ENCODE measurements at regions not wholly inside any gene's neighbourhood (a gene's known extent, or its start where the extent isn't known, plus 50 kb on each side); places are given as distances from the start of the nearest gene placed in this dataset.

GRCh38 chr20:11841972-11842461 lies 75.7 kb upstream of the BTBD3 start:
- H3K4me3 Mint-ChIP-seq (ENCODE audit: unreplicated experiment) = no peak overlapping the region

GRCh38 chr20:11843289-11843688 lies 74.4 kb upstream of the BTBD3 start:
- Mint-ChIP-seq H3K4me1 (ENCODE audit: low read depth) (peaks cover 3% of the 10 kb centered on the region), H3K9me3 (ENCODE audit: low read depth) (no peaks in the 10 kb centered on the region), H3K27ac (ENCODE audit: unreplicated experiment) (no peak overlapping the region), H3K27me3 (ENCODE audit: low read depth) (no peaks in the 10 kb centered on the region), H3K4me3 (ENCODE audit: unreplicated experiment) (no peak overlapping the region), H3K36me3 (ENCODE audit: low read depth) (no peaks in the 10 kb centered on the region)
- no peak for TF ChIP-seq CTCF (IDR thresholded peaks at IDR 0.05)
- no peak for DNase-seq (ENCODE audit: low spot score)

More at GRCh38 chr20:11841972-11842461, 75.7 kb upstream of the BTBD3 start:
- Mint-ChIP-seq H3K4me1 (ENCODE audit: low read depth) (peaks cover 3% of the 10 kb centered on the region), H3K36me3 (ENCODE audit: low read depth) (no peaks in the 10 kb centered on the region), H3K27ac (ENCODE audit: unreplicated experiment) (no peak overlapping the region), H3K27me3 (ENCODE audit: low read depth) (no peaks in the 10 kb centered on the region), H3K9me3 (ENCODE audit: low read depth) (no peaks in the 10 kb centered on the region)
- TF ChIP-seq CTCF (IDR thresholded peaks at IDR 0.05) = no peak
- DNase-seq (ENCODE audit: low spot score) = no peak

- no peak overlapping the region for H3K4me3 Mint-ChIP-seq (ENCODE audit: unreplicated experiment)
- no peak for DNase-seq (ENCODE audit: low spot score)
- TF ChIP-seq CTCF (IDR thresholded peaks at IDR 0.05) = no peak
- H3K27me3 Mint-ChIP-seq (ENCODE audit: low read depth) = no peaks in the 10 kb centered on the region
- peaks cover 9% of the 10 kb centered on the region for H3K4me1 Mint-ChIP-seq (ENCODE audit: low read depth)
- peak overlapping the region; percentile 12 for H3K27ac Mint-ChIP-seq (ENCODE audit: unreplicated experiment)
- no peaks in the 10 kb centered on the region for H3K36me3 Mint-ChIP-seq (ENCODE audit: low read depth)
- no peaks in the 10 kb centered on the region for H3K9me3 Mint-ChIP-seq (ENCODE audit: low read depth)
Measured at GRCh38 chr20:11844691-11845090, 73.0 kb upstream of the BTBD3 start.

- H3K36me3 Mint-ChIP-seq (ENCODE audit: low read depth) = no peaks in the 10 kb centered on the region
- no peak overlapping the region for H3K4me3 Mint-ChIP-seq (ENCODE audit: unreplicated experiment)
- DNase-seq (ENCODE audit: low spot score) = no peak
- no peak for TF ChIP-seq CTCF (IDR thresholded peaks at IDR 0.05)
- peaks cover 11% of the 10 kb centered on the region for H3K4me1 Mint-ChIP-seq (ENCODE audit: low read depth)
- no peaks in the 10 kb centered on the region for H3K27me3 Mint-ChIP-seq (ENCODE audit: low read depth)
- no peak overlapping the region for H3K27ac Mint-ChIP-seq (ENCODE audit: unreplicated experiment)
- H3K9me3 Mint-ChIP-seq (ENCODE audit: low read depth) = no peaks in the 10 kb centered on the region
Measured at GRCh38 chr20:11845340-11845739, 72.4 kb upstream of the BTBD3 start.

GRCh38 chr20:11846131-11846530 lies 71.6 kb upstream of the BTBD3 start:
- no peaks in the 10 kb centered on the region for H3K27me3 Mint-ChIP-seq (ENCODE audit: low read depth)
- DNase-seq (ENCODE audit: low spot score) = no peak
- TF ChIP-seq CTCF (IDR thresholded peaks at IDR 0.05) = no peak
- no peak overlapping the region for H3K27ac Mint-ChIP-seq (ENCODE audit: unreplicated experiment)
- no peaks in the 10 kb centered on the region for H3K9me3 Mint-ChIP-seq (ENCODE audit: low read depth)
- H3K4me3 Mint-ChIP-seq (ENCODE audit: unreplicated experiment) = no peak overlapping the region
- peaks cover 19% of the 10 kb centered on the region for H3K4me1 Mint-ChIP-seq (ENCODE audit: low read depth)
- H3K36me3 Mint-ChIP-seq (ENCODE audit: low read depth) = no peaks in the 10 kb centered on the region
